GM12878 (cell line): ENCODE measurements at regions not wholly inside any gene's neighbourhood (a gene's known extent, or its start where the extent isn't known, plus 50 kb on each side); places are given as distances from the start of the nearest gene placed in this dataset.

ENCODE experiments used
- ATAC-seq: fragments of 200-7000 bp; cut with Tn5 transposase; 3 replicates; pipeline ENCODE4 v1.9.1; 2020; ENCODE audit warnings: mild to moderate bottlenecking, moderate library complexity
- BruUV-seq: library from RNA; stranded (reverse); fragments of 400-500 nt; replicated peaks from 2 replicates; lab custom pipeline; 2021; lab: Mats Ljungman, UMichigan
- CTCF ChIA-PET: fragments of 300-600 bp; sonication (Branson Sonifier 250); formaldehyde crosslinking; extraction: SDS; loops from one replicate; lab custom pipeline; 2021; ENCODE audit warnings: inconsistent platforms; lab: Yijun Ruan, JAX
- POLR2A ChIA-PET: fragments of 350-600 bp; formaldehyde crosslinking; extraction: SDS; loops from one replicate; lab custom pipeline; 2021; ENCODE audit warnings: inconsistent platforms; lab: Charles Lee
- RAD21 ChIA-PET: fragments of 300-600 bp; sonication (Branson Sonifier 250); formaldehyde crosslinking; loops from one replicate; lab custom pipeline; 2023; ENCODE audit warnings: antibody characterized with exemption; ENCODE audit not compliant: unreplicated experiment; lab: Charles Lee
- SMC1A ChIA-PET: fragments of 300-600 bp; sonication (Branson Sonifier 250); formaldehyde crosslinking; loops from one replicate; lab custom pipeline; 2023; ENCODE audit not compliant: unreplicated experiment, uncharacterized antibody; lab: Charles Lee
- DNase-seq: peaks from one replicate; pipeline ENCODE4 v3.0.0-alpha.2; 2011; ENCODE audit warnings: low read depth, low spot score
- FAIRE-seq: peaks from 3 replicates; lab custom pipeline; 2011; peaks lifted over from hg19 to GRCh38; lab: Jason Lieb, UNC
- H2AFZ ChIP-seq: 2 replicates; pipeline ENCODE4 v1.6.0; 2011; ENCODE audit warnings: low read depth, low read length, control low read depth; ENCODE audit not compliant: control insufficient read depth
- H3K27ac ChIP-seq: 2 replicates; pipeline ENCODE4 v1.5.1; 2011; ENCODE audit warnings: control low read depth; ENCODE audit not compliant: control insufficient read depth, insufficient read depth
- H3K27me3 ChIP-seq, 2 experiments: replicated peaks in 1 of 2; 2 replicates each; pipeline versions ENCODE4 v1.6.0 to v1.6.1; 2011; ENCODE audit warnings: low read length in 1 of 2; ENCODE audit not compliant: control insufficient read depth in 2 of 2, insufficient read depth in 2 of 2
- H3K36me3 ChIP-seq, 2 experiments: 2 replicates each; pipeline ENCODE4 v1.5.1; 2011; ENCODE audit warnings: low read length in 1 of 2; ENCODE audit not compliant: control insufficient read depth in 2 of 2, insufficient read depth in 2 of 2
- H3K4me1 ChIP-seq: 2 replicates; pipeline ENCODE4 v1.6.1; 2011; ENCODE audit warnings: mild to moderate bottlenecking, low read length, moderate library complexity, mixed read lengths; ENCODE audit not compliant: control insufficient read depth, insufficient read depth
- H3K4me2 ChIP-seq: 2 replicates; pipeline ENCODE4 v1.6.0; 2011; ENCODE audit warnings: control low read depth; ENCODE audit not compliant: control insufficient read depth, insufficient read depth
- H3K4me3 ChIP-seq: fragments of 200-600 bp; sonication (generic); 2 replicates; pipeline ENCODE4 v1.5.1; 2016
- H3K79me2 ChIP-seq: 2 replicates; pipeline ENCODE4 v1.6.0; 2011; ENCODE audit warnings: low read length; ENCODE audit not compliant: control insufficient read depth, insufficient read depth
- H3K9ac ChIP-seq: 2 replicates; pipeline ENCODE4 v1.8.0; 2011; ENCODE audit warnings: low read length, control low read depth, mixed read lengths; ENCODE audit not compliant: control insufficient read depth, insufficient read depth
- H3K9me3 ChIP-seq: replicated peaks from 3 replicates; pipeline ENCODE4 v1.5.1; 2011; ENCODE audit warnings: mild to moderate bottlenecking, low read length; ENCODE audit not compliant: control insufficient read depth, insufficient read depth
- H4K20me1 ChIP-seq: 2 replicates; pipeline ENCODE4 v1.6.0; 2011; ENCODE audit not compliant: control insufficient read depth, insufficient read depth
- BHLHE40 ChIP-seq, 2 experiments: fragments of 450-650 bp in 1 of 2; IDR thresholded peaks; 2 replicates each; pipeline ENCODE4 v1.6.1; 2011 to 2017; ENCODE audit warnings: low read depth in 2 of 2, borderline replicate concordance in 1 of 2, improper control_type of control experiment in 1 of 2, low read length in 1 of 2, mild to moderate bottlenecking in 1 of 2
- JUND ChIP-seq: IDR thresholded peaks from 2 replicates; pipeline ENCODE4 v1.6.1; 2012; ENCODE audit warnings: low read depth, mild to moderate bottlenecking, low read length, improper control_type of control experiment, moderate library complexity
- MEF2B ChIP-seq: fragments of 450-650 bp; IDR thresholded peaks from 2 replicates; pipeline ENCODE4 v1.6.1; 2018; ENCODE audit warnings: mild to moderate bottlenecking, moderate library complexity; ENCODE audit not compliant: partially characterized antibody, poor library complexity, severe bottlenecking
- POLR2AphosphoS5 ChIP-seq: IDR thresholded peaks from 2 replicates; pipeline ENCODE4 v1.6.1; 2011; ENCODE audit warnings: mild to moderate bottlenecking, low read length, inconsistent platforms
- TCF3 ChIP-seq: IDR thresholded peaks from 2 replicates; pipeline ENCODE4 v1.6.1; 2012; ENCODE audit warnings: low read depth, mild to moderate bottlenecking, low read length, borderline replicate concordance; ENCODE audit not compliant: insufficient read depth
- WGBS: methylation state at CpG from one replicate; pipeline ENCODE4 v1.1.6; 2016; ENCODE audit warnings: low lambda C conversion rate; ENCODE audit not compliant: insufficient replicate concordance, insufficient coverage; ENCODE audit errors: missing lambda C conversion rate; 5-methylcytosine and 5-hydroxymethylcytosine counted together
- in situ Hi-C: fragments of 300-500 bp; cut with MboI; formaldehyde crosslinking; loops from 9 replicates; pipeline ENCODE4 v1.14.3; 2018; ENCODE audit warnings: mixed read lengths
- intact Hi-C: fragments of 100-400 bp; cut with micrococcal nuclease; formaldehyde crosslinking; loops from one replicate; pipeline ENCODE4 v1.14.2; 2022; ENCODE audit not compliant: unreplicated experiment
- TF ChIP-seq, protein P1 (sequence below): IDR thresholded peaks from 2 replicates; pipeline ENCODE4 v1.6.1; 2012; ENCODE audit warnings: low read depth, low read length, improper control_type of control experiment
- TF ChIP-seq, protein P2 (sequence below), 3 experiments: IDR thresholded peaks in 2 of 3; conservative IDR thresholded peaks in 1 of 3; 2 replicates each; pipeline ENCODE4 v1.5.1; 2011; ENCODE audit warnings: low read depth in 3 of 3, low read length in 3 of 3, mild to moderate bottlenecking in 3 of 3, control low read depth in 2 of 3, moderate library complexity in 2 of 3, inconsistent platforms in 1 of 3, mixed read lengths in 1 of 3; ENCODE audit not compliant: control insufficient read depth in 2 of 3, insufficient read depth in 1 of 3; ENCODE audit errors: extremely low read depth in 1 of 3

GRCh38 chr20:7308163-7308562 is 540.7 kb downstream of the BMP2 start (continued):
- TF ChIP-seq, protein P1, sequence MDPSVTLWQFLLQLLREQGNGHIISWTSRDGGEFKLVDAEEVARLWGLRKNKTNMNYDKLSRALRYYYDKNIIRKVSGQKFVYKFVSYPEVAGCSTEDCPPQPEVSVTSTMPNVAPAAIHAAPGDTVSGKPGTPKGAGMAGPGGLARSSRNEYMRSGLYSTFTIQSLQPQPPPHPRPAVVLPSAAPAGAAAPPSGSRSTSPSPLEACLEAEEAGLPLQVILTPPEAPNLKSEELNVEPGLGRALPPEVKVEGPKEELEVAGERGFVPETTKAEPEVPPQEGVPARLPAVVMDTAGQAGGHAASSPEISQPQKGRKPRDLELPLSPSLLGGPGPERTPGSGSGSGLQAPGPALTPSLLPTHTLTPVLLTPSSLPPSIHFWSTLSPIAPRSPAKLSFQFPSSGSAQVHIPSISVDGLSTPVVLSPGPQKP = no peak
- no peak for TF ChIP-seq POLR2AphosphoS5

GRCh38 chr20:7313047-7313446 is 545.6 kb downstream of the BMP2 start:
- H2AFZ ChIP-seq = no peak overlapping the region
- ChIA-PET CTCF (interaction anchor here (0.8 to 1.1 kb wide), 2 partner anchors 27 to 40 kb away, joined by 4 read pairs; no protein-coding TSS in a partner anchor), POLR2A (no interaction called here), RAD21 (interaction anchor here (1.2 kb wide), 1 partner anchor 12 kb away, joined by 3 read pairs; no protein-coding TSS in a partner anchor), SMC1A (no interaction called here)
- H3K4me1 ChIP-seq = no peaks in the 10 kb centered on the region
- H3K9ac ChIP-seq = no peak overlapping the region
- no peaks in the 10 kb centered on the region for H3K36me3 ChIP-seq
- intact Hi-C loops (no loop called here), in situ Hi-C loops (no loop called here)
- no peak for ATAC-seq
- no peaks in the 10 kb centered on the region for H3K27me3 ChIP-seq
- no TSS peak for BruUV-seq
- no peaks in the 10 kb centered on the region for H3K79me2 ChIP-seq
- H3K4me3 ChIP-seq = no peak overlapping the region
- H3K27ac ChIP-seq = no peak overlapping the region
- H3K4me2 ChIP-seq = no peak overlapping the region
- no peaks in the 10 kb centered on the region for H4K20me1 ChIP-seq
- FAIRE-seq = no peak
- TF ChIP-seq BHLHE40 (IDR thresholded peaks at IDR 0.05; ENCODE audit: borderline replicate concordance in 1 of 2, low read depth in 2 of 2, low read length in 1 of 2) = no peak
- no peak for TF ChIP-seq JUND
- no peaks in the 10 kb centered on the region for H3K9me3 ChIP-seq
- no peak for DNase-seq
- WGBS = 11% methylated on average over 2 of the region's 2 CpGs

DNA sequence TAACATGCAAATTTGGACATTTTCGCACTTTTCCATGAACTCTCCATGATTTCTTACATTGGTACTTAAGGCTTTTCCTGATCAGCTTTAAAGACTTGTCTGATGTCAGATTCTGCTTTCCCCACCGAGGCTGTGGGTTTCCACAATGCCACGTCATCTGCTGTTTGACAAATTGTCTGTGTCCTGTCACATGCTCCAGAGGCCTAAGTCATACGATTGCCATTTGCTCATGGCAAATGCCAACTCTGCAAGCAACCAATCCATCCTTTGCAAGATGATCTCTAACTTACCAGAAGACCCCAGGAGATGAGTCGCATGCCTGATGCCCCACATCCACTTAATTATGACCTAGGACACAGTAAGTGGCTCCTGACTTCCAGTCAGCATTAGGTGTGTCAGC is 556.5 kb downstream of the BMP2 start:
- BruUV-seq = no TSS peak
- in situ Hi-C loops = no loop called here
- Histone ChIP-seq H3K4me2 (no peak overlapping the region), H4K20me1 (no peaks in the 10 kb centered on the region), H3K9me3 (no peaks in the 10 kb centered on the region), H3K27me3 (no peaks in the 10 kb centered on the region), H3K27ac (no peak overlapping the region), H3K9ac (no peak overlapping the region), H3K79me2 (no peaks in the 10 kb centered on the region), H3K4me3 (no peak overlapping the region), H2AFZ (no peak overlapping the region), H3K4me1 (no peaks in the 10 kb centered on the region), H3K36me3 (no peaks in the 10 kb centered on the region)
- SMC1A ChIA-PET = interaction anchor here (1.3 kb wide), 1 partner anchor 19 kb away, joined by 3 read pairs; no protein-coding TSS in a partner anchor
- RAD21 ChIA-PET = no interaction called here
- CTCF ChIA-PET = no interaction called here
- TF ChIP-seq, protein P2, sequence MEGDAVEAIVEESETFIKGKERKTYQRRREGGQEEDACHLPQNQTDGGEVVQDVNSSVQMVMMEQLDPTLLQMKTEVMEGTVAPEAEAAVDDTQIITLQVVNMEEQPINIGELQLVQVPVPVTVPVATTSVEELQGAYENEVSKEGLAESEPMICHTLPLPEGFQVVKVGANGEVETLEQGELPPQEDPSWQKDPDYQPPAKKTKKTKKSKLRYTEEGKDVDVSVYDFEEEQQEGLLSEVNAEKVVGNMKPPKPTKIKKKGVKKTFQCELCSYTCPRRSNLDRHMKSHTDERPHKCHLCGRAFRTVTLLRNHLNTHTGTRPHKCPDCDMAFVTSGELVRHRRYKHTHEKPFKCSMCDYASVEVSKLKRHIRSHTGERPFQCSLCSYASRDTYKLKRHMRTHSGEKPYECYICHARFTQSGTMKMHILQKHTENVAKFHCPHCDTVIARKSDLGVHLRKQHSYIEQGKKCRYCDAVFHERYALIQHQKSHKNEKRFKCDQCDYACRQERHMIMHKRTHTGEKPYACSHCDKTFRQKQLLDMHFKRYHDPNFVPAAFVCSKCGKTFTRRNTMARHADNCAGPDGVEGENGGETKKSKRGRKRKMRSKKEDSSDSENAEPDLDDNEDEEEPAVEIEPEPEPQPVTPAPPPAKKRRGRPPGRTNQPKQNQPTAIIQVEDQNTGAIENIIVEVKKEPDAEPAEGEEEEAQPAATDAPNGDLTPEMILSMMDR (IDR thresholded peaks at IDR 0.05 in 2 of 3, conservative IDR thresholded peaks at IDR 0.05 in 1 of 3; ENCODE audit: control insufficient read depth in 2 of 3, extremely low read depth in 1 of 3, insufficient read depth in 1 of 3, low read depth in 3 of 3, low read length in 3 of 3) = no peak
- no peak for TF ChIP-seq MEF2B
- TF ChIP-seq TCF3 = no peak
- intact Hi-C loops = no loop called here
- WGBS = 23% methylated on average over 5 of the region's 5 CpGs
- FAIRE-seq (no peak), ATAC-seq (no peak), DNase-seq (no peak)
- POLR2A ChIA-PET = no interaction called here
